Fibroblast of peridontal ligament (primary cell): ENCODE measurements at regions not wholly inside any gene's neighbourhood (a gene's known extent, or its start where the extent isn't known, plus 50 kb on each side); places are given as distances from the start of the nearest gene placed in this dataset.
"Not testable (repeated sequence)": the region's sequence is repeated elsewhere in the genome, so short reads cannot be mapped to it uniquely, and the experiment has no call there.

Source experiments
- DNase-seq: peaks from one replicate; pipeline ENCODE4 v3.0.0-alpha.2; 2010; ENCODE audit errors: extremely low read depth

DNA sequence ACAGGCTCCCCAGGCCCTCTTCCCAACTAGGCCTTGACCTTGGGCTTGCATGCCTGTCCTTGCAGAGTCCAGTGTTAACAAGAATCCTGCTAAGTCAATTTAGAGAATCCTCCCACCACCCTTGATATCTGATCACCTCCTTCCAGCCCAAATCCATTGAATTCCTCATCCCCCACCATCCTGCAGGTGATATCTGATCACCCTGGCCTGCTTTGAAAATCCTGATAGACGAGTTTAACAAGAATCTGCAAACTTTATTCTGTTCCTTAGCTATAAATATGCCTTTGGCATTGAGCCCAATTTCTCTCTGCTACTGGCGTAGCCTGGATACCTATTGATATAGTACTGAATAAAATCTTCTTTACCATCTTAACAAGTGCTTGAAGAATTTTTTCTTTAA lies 125.5 kb downstream of the DIRAS2 start:
- no peak for DNase-seq

DNA sequence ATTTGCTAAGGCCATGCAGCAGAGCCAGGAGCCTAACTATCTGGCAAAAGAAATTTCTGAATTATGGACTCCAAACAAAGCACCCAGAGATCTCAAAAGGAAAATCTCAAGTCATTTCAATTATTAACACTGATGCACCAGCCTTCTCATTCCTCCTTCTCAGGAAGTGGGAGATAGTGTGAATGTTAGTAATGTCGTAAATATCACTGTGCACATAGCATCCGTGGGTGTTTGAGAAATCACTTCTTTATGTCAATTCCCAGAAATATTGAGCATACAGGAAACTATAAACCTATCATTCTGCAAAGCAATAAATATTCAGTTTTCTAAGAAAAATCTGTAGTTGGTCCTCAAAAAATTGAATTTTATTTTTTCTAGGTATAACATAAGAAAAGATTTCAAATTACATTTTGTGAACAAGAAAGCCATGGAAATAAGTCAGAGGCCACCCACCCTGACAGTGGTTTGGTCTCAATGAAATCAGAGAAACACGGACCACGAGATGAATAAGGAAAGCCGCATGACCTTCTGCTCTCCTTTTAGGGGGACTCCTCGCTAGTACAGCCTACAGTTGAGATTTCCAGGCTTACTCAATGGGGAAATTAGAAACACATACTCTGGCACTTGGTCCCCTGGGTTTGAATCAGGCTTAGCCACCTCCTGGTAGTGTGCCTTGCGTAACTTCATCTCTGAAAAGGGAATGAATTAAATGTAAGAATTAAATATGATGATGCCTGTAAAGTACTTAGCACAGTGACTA lies 120.6 kb downstream of the DIRAS2 start:
- no peak for DNase-seq

- DNase-seq, result no peak
These were observed 118.7 kb downstream of the DIRAS2 start for GRCh38 chr9:90523958-90524357.

DNA sequence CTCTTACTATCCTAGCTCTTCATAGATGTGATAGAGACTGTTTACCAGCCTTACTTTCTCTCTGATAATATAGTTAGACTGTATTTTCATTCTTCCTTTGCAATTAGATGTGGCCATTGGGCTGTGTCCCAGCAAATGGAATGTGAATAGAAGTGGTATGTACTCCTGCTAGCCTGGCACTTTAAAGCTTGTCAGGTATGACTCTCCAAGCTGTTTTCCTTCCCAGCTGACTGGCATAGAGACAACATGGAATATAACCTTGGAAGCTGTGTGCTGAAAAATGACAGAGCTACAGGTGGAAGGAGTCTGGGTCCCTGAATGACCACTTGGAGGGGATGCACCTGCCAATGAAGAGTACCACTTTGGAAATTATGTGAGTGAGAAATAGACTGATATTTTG lies 116.2 kb downstream of the DIRAS2 start:
- DNase-seq, result no peak

- DNase-seq, result not testable (repeated sequence)
These were observed 106.5 kb downstream of the DIRAS2 start for GRCh38 chr9:90536094-90536493.

- no peak for DNase-seq
These were observed 104.1 kb downstream of the DIRAS2 start for GRCh38 chr9:90538566-90538965.

- DNase-seq, result no peak
These were observed 103.3 kb downstream of the DIRAS2 start for GRCh38 chr9:90539286-90539685.

DNA sequence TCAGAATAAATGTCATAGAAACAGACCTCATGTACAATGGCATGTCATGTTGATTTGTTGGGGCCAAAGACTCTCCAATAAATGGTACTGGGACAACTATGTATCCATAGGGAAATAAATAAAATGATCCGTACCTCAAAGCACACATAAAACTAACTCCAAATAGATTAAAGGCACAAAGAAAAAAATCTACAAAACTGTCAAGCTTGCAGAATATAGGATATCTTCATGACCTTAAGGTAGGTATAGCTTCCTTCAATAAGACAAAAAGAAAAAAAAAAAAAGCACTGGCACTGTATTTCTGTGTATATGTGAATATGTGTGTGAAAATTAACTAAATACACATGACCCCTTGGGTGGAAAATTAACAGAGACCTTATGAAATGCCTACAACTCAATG lies 101.9 kb downstream of the DIRAS2 start:
- DNase-seq, result no peak

DNA sequence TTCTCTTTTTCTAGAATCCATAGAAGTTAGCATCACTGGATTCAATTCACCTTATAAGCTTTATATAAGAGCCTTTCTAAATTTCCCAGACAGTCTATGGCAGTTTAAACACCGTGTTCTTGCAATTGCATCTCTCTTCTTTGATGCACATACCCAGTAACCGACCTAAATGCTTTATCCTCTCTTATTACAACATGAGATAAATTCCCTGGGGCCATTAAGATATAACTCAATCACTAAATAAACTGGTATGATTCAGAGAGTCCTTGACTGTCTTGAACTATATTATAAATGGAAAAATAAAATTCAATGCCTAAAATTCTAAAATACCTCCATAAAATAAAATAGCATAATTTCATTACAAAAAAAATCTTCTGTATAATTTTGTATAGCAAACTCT lies 98.1 kb downstream of the DIRAS2 start:
- no peak for DNase-seq

DNA sequence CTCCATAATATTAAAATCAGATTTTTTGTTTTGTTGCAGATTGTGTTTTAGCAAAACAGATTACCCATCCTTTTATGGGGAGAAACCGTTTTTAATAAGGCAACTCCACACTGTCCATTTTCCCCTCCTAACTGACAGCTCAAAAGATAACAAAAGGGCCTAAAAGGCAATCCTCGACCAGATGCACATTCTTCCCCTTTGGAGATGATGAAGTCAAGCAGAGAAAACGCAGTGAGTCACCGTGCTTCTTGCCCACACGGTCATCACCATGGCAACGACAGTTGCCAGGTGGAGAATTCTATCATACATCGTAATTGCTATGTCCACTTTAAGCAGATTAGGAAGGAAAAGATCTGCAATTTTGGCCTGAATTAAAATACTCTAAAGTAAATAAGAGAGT lies 96.4 kb downstream of the DIRAS2 start:
- DNase-seq, result peak; percentile 2

GRCh38 chr9:90547896-90548295 lies 94.7 kb downstream of the DIRAS2 start:
- DNase-seq, result no peak

- DNase-seq, result no peak
These were observed 90.3 kb downstream of the DIRAS2 start for GRCh38 chr9:90552317-90552716.

DNA sequence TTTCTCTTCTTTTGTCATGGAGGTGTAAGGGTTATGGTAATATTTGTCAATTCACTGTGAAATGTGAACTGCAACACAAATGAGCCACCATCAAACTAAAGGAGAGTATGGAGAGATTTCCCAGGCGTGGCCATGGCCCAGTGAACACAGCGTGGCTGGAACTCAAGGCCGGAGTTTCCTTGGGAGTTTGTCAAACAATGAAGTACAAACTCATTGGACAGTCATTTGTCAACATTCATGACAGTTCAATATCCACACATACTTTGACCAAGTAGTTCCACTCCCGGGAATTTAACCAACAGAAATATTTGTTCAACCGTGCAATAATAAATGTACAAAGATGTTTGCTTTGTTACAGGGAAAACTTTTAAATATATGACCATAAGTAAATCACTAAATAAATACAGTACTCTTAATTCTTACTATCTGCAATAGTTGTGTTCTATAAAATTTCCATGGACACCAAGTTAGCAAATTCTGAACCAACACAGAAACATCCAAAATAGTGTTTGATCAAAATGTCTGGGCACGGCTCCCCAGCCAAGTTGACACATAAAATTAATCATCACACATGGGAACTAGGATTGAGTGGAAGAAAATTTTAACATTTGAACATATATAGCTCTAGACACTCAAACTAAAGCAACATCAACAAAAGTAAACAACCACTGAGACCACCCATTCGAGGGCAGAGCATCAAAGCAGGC lies 87.1 kb downstream of the DIRAS2 start:
- DNase-seq, result no peak

DNA sequence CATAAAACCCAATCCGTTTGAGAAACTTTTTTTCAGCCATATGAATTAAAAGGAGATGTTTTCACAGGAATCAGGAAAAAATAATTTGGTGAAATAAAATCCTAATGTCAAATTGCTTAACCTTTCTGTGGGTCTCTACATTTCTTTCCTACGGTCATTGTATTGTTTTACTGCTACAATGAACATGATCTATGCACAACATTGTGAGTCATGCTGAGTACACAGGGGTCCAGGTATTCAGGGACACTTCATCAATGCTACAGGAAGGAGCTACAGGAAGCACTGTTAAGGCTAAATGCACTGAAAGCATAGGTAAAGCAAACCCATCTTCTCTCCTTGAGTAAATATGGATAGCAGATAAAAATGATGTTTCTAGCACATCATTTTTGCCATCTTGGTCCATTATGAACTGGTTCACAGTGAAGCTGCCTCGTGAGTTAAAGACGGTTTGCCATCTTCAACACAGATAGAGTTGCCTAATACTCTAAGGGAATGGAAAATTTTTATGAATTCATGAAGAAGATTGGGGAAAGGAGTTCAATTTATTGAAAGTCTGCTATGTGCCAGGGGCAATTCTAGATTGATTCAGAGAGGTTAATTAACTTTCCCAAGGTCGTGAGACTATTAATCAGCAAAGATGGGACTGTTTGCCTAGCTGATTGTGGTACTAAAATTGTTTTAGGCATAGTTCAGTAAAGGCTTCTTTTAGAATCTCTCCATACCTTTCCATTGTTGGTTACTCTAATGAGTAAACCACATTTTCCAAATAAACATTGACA lies 85.5 kb downstream of the DIRAS2 start:
- DNase-seq, result no peak

DNA sequence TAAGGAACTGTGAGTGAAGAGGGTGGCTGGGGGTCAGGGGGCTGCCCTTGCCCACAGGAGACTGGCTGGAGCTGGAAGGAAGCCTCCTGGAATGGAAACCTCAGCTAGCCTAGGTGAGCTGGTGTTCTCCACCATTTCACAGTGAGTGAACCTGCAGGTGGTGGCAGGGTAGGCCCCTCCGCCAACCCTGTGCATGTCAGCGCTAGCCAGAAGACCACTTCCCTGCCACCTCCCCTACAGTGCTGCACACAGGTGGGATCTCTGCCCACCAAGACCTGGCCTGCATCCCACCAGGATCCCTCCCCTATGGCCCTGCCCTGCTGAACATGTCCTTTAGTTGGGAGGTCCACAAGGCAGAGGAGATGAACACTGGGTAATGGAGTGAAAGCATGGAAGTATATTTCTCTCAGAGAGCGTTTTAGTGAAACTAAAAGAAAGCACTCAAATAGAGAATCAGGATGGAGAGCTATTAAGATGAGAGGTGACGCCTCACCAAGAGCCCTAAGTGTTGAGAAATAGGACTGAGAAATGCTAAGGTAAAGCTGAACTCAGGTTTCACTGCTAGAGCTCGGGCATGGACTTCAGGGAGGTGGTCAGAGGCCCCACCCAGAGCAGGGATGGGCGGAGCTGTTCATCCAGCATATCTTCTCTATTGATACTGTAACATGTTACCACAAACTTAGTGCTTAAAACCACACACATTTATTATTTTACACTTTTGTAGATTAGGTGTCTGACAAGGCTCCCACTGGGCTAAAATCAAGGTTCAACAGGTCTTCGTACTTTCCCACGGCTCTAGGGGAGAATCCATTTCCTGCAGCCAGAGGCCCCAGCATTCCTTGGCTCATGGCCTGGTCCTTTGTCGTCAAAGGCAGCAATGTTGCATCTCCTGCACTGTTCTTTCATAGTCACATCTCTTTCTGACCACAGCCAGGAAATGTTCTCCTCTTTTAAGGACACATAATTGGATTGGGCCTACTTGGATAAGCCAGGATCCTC lies 83.2 kb downstream of the DIRAS2 start:
- DNase-seq, result no peak
